ENCODE measurements at regions not wholly inside any gene's neighbourhood (a gene's known extent, or its start where the extent isn't known, plus 50 kb on each side); places are given as distances from the start of the nearest gene placed in this dataset.

DNA sequence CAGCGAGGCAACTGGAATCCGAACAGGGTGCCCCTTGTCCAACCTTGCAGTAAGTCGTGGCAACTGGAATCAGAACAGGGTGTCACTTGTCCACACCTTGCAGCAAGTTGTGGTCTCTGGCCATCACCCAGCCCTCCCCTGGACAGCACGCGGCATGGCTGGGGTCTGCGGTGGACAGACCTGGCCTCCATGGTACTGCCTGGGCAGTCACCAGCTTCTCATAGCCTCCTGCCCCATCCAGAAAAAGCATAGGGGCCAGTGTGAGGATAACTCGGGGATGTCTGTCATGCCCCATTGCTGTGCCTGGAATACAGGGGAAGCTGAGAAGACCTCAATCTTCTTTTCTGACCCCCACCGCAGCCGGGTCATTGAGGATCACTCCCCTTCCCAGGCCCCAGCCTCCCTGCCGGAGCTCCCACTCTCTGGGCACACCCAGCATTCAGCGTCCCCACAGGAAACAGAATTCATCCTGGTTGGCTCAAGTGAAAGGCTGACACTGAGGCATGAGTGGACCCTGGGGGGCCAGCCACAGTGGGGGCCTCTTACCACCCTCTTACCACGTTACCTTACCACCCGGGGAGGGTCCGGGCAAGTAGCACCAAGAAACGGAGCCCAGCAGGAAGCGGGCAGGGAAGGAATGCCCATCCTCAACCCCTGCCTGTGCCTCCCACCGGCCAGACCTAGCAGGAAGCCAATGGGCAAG lies 68.0 kb upstream of the RAB6C start:
- Mint-ChIP-seq H3K9me3 (ENCODE audit: unreplicated experiment) (peaks cover 5% of the 10 kb centered on the region), H3K27me3 (ENCODE audit: unreplicated experiment) (peaks cover 9% of the 10 kb centered on the region), H3K27ac (ENCODE audit: unreplicated experiment) (no peak overlapping the region), H3K4me3 (ENCODE audit: unreplicated experiment) (no peak overlapping the region), H3K4me1 (ENCODE audit: low read depth, unreplicated experiment) (peaks cover 16% of the 10 kb centered on the region), H3K36me3 (ENCODE audit: unreplicated experiment) (no peaks in the 10 kb centered on the region)
- no peak for DNase-seq
- TF ChIP-seq, protein P1, sequence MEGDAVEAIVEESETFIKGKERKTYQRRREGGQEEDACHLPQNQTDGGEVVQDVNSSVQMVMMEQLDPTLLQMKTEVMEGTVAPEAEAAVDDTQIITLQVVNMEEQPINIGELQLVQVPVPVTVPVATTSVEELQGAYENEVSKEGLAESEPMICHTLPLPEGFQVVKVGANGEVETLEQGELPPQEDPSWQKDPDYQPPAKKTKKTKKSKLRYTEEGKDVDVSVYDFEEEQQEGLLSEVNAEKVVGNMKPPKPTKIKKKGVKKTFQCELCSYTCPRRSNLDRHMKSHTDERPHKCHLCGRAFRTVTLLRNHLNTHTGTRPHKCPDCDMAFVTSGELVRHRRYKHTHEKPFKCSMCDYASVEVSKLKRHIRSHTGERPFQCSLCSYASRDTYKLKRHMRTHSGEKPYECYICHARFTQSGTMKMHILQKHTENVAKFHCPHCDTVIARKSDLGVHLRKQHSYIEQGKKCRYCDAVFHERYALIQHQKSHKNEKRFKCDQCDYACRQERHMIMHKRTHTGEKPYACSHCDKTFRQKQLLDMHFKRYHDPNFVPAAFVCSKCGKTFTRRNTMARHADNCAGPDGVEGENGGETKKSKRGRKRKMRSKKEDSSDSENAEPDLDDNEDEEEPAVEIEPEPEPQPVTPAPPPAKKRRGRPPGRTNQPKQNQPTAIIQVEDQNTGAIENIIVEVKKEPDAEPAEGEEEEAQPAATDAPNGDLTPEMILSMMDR (IDR thresholded peaks at IDR 0.05; ENCODE audit: partially characterized antibody, unreplicated experiment): no peak

- Mint-ChIP-seq H3K4me3 (ENCODE audit: unreplicated experiment) (no peak overlapping the region), H3K9me3 (ENCODE audit: unreplicated experiment) (peaks cover 6% of the 10 kb centered on the region), H3K36me3 (ENCODE audit: unreplicated experiment) (peaks cover 3% of the 10 kb centered on the region), H3K27ac (ENCODE audit: unreplicated experiment) (no peak overlapping the region), H3K27me3 (ENCODE audit: unreplicated experiment) (peaks cover 7% of the 10 kb centered on the region), H3K4me1 (ENCODE audit: low read depth, unreplicated experiment) (peaks cover 16% of the 10 kb centered on the region)
- TF ChIP-seq, protein P1 (IDR thresholded peaks at IDR 0.05; ENCODE audit: partially characterized antibody, unreplicated experiment): no peak
- no peak for DNase-seq
These were observed 67.2 kb upstream of the RAB6C start for GRCh38 chr2:129912066-129912820.

GRCh38 chr2:129912871-129913694 lies 66.4 kb upstream of the RAB6C start:
- TF ChIP-seq, protein P1 (IDR thresholded peaks at IDR 0.05; ENCODE audit: partially characterized antibody, unreplicated experiment): no peak
- H3K36me3 Mint-ChIP-seq (ENCODE audit: unreplicated experiment): peaks cover 11% of the 10 kb centered on the region
- H3K4me3 Mint-ChIP-seq (ENCODE audit: unreplicated experiment): no peak overlapping the region
- peaks cover 9% of the 10 kb centered on the region for H3K9me3 Mint-ChIP-seq (ENCODE audit: unreplicated experiment)
- no peak for DNase-seq
- no peak overlapping the region for H3K27ac Mint-ChIP-seq (ENCODE audit: unreplicated experiment)
- H3K4me1 Mint-ChIP-seq (ENCODE audit: low read depth, unreplicated experiment): peaks cover 10% of the 10 kb centered on the region
- peaks cover 4% of the 10 kb centered on the region for H3K27me3 Mint-ChIP-seq (ENCODE audit: unreplicated experiment)

- H3K4me3 Mint-ChIP-seq (ENCODE audit: unreplicated experiment): no peak overlapping the region
- peaks cover 6% of the 10 kb centered on the region for H3K4me1 Mint-ChIP-seq (ENCODE audit: low read depth, unreplicated experiment)
- H3K27ac Mint-ChIP-seq (ENCODE audit: unreplicated experiment): no peak overlapping the region
- TF ChIP-seq, protein P1 (IDR thresholded peaks at IDR 0.05; ENCODE audit: partially characterized antibody, unreplicated experiment): no peak
- peaks cover 14% of the 10 kb centered on the region for H3K9me3 Mint-ChIP-seq (ENCODE audit: unreplicated experiment)
- H3K27me3 Mint-ChIP-seq (ENCODE audit: unreplicated experiment): peaks cover 4% of the 10 kb centered on the region
- DNase-seq: no peak
- peaks cover 19% of the 10 kb centered on the region for H3K36me3 Mint-ChIP-seq (ENCODE audit: unreplicated experiment)
These were observed 65.6 kb upstream of the RAB6C start for GRCh38 chr2:129913695-129914495.

Measured in glutamatergic neuron (in vitro differentiated cells).